AG09309 (cell line): ENCODE measurements at regions not wholly inside any gene's neighbourhood (a gene's known extent, or its start where the extent isn't known, plus 50 kb on each side); places are given as distances from the start of the nearest gene placed in this dataset.

Source experiments
- DNase-seq: peaks from one replicate; pipeline ENCODE4 v3.0.0-alpha.2; 2010; ENCODE audit warnings: low read depth
- H3K4me3 ChIP-seq: 2 replicates; pipeline ENCODE4 v1.5.1; 2011; ENCODE audit warnings: mild to moderate bottlenecking, low read depth, low read length, moderate library complexity; ENCODE audit not compliant: control insufficient read depth
- TF ChIP-seq, protein P1 (sequence below): IDR thresholded peaks from 2 replicates; pipeline ENCODE4 v1.5.1; 2011; ENCODE audit warnings: mild to moderate bottlenecking, low read depth, low read length, inconsistent platforms; ENCODE audit not compliant: insufficient read depth, control insufficient read depth; ENCODE audit errors: missing control alignments

DNA sequence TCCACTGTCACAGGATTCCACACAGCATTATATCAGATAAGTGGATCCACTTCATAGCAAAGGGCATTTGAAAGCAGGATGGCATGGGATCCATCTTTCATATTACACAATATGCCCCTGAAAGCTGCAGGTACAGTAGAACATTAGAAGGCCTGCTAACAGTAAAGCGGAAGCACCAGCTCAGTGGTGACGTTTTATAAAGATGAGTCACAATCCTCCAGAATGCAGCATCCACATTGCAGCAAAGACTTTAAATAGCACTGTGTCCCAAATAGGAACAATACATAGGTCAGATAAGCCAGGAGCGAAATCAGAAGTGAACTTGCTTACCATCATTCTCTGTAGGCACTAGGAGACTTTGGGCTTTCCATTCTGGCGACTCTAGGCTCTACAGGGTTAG lies 609.5 kb upstream of the FAT1 start:
- no peak overlapping the region for H3K4me3 ChIP-seq
- TF ChIP-seq, protein P1, sequence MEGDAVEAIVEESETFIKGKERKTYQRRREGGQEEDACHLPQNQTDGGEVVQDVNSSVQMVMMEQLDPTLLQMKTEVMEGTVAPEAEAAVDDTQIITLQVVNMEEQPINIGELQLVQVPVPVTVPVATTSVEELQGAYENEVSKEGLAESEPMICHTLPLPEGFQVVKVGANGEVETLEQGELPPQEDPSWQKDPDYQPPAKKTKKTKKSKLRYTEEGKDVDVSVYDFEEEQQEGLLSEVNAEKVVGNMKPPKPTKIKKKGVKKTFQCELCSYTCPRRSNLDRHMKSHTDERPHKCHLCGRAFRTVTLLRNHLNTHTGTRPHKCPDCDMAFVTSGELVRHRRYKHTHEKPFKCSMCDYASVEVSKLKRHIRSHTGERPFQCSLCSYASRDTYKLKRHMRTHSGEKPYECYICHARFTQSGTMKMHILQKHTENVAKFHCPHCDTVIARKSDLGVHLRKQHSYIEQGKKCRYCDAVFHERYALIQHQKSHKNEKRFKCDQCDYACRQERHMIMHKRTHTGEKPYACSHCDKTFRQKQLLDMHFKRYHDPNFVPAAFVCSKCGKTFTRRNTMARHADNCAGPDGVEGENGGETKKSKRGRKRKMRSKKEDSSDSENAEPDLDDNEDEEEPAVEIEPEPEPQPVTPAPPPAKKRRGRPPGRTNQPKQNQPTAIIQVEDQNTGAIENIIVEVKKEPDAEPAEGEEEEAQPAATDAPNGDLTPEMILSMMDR, result no peak
- no peak for DNase-seq

DNA sequence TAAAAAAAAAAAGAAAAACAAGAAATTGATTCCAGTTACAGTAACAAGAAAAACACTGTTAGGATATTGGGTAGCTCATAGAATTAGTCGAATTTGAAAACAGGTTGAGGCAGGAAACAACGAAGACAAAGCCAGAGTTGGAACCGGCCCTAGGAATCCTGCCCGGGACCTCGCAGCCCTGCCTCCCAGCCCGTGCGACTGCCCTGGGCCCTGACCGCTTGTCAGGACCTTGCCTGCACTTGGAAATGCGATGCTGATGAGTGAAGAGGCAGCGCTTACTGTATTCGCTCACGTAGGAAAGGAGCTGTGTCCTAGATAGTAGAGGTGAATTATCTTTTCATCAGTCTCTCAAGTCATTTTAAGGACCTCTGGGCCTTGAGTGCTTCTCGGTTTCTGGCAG lies 611.7 kb upstream of the FAT1 start:
- H3K4me3 ChIP-seq, result no peak overlapping the region
- no peak for DNase-seq
- TF ChIP-seq, protein P1, result no peak

DNA sequence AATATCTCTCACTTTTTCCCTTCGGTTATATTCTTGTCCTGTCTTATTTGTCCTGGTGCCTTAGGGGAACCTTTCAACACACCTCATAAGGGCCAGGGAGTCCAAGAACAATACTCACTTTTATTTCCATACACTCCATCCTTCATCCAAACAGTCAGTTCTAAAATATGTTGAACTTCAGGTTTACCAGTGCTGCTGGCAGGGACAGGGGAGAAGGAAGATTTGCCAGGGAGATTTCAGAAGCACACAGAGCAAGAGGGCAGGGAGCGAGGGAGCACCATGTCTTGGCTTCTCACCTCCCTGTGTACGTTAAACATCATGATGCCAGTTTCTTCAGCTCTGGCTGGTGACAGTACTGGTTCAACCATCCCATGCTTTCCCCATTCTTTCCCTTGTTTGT lies 631.1 kb upstream of the FAT1 start:
- no peak for DNase-seq

DNA sequence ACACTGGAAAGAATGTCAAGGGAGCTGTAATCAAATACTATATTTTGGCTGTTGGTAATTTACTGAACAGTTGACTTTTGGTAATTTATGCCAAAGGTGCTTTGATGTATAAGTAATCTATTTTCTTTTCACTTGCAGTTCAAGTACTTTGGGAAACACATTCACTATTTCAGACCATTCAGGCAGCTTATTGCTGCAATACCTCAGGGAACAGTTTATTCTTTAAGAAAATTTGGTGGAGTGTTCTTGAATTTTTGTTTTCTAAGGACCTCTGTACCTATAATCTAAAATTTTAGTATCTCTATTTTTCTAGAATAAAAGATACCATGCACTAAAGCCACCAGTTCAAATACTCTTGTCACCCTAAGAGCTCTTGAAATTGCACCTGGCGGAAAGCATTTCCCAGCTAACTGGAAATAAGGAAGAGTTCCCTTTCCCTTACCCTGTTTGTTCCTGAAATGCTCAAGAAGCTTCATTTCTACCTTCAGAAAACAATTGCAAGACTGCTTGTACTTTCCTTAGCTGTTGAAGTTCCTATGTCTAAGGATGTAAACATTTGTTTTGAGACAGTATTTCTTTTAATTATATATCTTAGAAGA lies 633.5 kb upstream of the FAT1 start:
- DNase-seq, result no peak
- TF ChIP-seq, protein P1, result no peak

More for the DNA sequence above, 631.1 kb upstream of the FAT1 start:
- TF ChIP-seq, protein P1, result no peak
- H3K4me3 ChIP-seq, result no peak overlapping the region

DNA sequence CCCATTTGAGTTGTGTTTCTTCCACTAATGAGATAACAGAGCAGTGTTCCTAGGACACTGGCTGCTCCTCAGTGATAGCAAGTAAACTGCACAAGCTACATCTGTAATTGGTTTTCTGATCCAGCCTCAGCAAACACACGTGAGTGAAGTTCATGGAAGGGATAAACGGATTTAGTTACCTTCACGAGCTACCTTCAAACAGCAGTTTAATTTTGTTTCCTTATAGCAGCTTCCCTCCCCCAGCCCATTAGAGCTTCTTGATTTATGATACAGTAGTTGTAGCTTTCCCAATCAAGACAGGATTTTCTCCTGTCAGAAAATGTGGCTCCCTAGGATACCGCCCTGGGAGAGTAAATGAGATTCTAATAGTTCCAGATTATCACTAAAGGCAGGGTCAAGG lies 634.2 kb upstream of the FAT1 start:
- DNase-seq, result no peak
- TF ChIP-seq, protein P1, result no peak
- no peak overlapping the region for H3K4me3 ChIP-seq

More for the DNA sequence above, 633.5 kb upstream of the FAT1 start:
- no peak overlapping the region for H3K4me3 ChIP-seq

DNA sequence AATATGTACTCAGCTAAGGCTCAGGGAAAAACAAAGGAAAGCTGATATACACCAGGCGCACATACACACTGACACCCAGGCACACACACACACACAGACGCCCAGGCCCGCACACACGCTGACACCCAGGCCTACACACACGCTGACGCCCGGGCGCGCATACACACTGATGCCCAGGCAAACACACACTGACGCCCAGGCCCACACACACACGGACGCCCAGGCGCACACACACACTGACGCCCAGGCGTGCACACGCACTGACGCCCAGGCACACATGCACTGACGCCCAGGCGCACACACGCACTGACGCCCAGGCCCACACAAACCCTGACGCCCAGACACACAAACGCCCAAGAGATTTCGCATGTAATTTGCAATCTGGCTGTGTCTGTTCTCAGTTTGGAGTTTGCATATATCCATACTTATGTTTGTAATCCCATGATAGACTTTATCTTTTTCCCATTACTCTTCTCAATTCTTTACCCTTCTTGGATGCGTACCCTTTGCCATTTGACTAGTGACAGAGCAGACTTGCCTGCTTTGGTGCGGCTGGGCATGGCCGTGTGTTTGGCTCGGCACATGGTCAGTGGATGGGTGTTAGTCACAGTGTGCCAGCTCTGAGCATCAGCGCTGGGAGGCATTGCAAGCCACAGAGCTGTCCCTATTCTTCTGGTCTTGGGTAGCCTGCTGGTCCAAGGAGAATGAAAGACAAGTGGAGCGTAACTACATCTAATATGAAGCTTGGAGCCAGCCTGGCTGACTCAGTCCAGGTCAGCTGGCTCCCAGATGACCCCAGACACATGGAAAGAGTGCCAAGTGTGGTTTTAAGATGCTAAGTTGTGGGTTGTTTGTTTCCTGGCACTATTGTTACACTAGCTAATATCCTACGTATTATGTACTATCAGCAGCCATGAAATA lies 632.4 kb upstream of the ZFP42 start:
- DNase-seq, result no peak
- no peak overlapping the region for H3K4me3 ChIP-seq
- TF ChIP-seq, protein P1, result no peak

DNA sequence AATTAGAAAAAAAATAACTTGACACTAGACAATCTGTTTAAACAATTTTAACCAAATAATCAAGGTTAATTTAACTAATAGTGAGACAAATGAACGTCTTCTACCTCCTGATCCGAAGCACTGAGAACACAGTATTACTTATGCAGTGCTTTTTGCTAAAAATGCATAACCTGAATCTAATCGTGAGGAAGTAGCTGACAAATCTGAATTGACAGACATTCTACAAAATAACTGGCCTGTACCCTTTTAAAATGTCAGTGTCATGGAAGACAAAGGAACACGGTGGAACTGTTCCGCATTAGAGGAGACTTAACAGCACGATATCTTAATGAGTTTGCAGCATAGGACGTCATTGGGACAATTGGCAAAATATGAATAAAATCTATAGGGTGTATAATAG lies 631.2 kb upstream of the ZFP42 start:
- H3K4me3 ChIP-seq, result no peak overlapping the region
- TF ChIP-seq, protein P1, result no peak
- DNase-seq, result no peak
